OCI-LY1 (cell line): ENCODE measurements at regions not wholly inside any gene's neighbourhood (a gene's known extent, or its start where the extent isn't known, plus 50 kb on each side); places are given as distances from the start of the nearest gene placed in this dataset.

ENCODE experiments used
- CTCF ChIP-seq: fragments of 200-600 bp; sonication (generic), shearing (Covaris generic); IDR thresholded peaks from 2 replicates; pipeline ENCODE4 v1.5.1; 2017; ENCODE audit warnings: mild to moderate bottlenecking, antibody characterized with exemption, low read length, moderate library complexity, mixed read lengths
- EZH2 ChIP-seq: fragments of 200-600 bp; sonication (generic), shearing (Covaris generic); IDR thresholded peaks from 2 replicates; pipeline ENCODE4 v1.8.0; 2017; ENCODE audit warnings: borderline replicate concordance, mixed run types, mild to moderate bottlenecking, antibody characterized with exemption, low read length, moderate library complexity, mixed read lengths

GRCh38 chr4:152185786-152186550 is 349.9 kb downstream of the FBXW7 start:
- no peak for TF ChIP-seq CTCF
- TF ChIP-seq EZH2 = no peak
